ENCODE measurements at regions not wholly inside any gene's neighbourhood (a gene's known extent, or its start where the extent isn't known, plus 50 kb on each side); places are given as distances from the start of the nearest gene placed in this dataset.

DNA sequence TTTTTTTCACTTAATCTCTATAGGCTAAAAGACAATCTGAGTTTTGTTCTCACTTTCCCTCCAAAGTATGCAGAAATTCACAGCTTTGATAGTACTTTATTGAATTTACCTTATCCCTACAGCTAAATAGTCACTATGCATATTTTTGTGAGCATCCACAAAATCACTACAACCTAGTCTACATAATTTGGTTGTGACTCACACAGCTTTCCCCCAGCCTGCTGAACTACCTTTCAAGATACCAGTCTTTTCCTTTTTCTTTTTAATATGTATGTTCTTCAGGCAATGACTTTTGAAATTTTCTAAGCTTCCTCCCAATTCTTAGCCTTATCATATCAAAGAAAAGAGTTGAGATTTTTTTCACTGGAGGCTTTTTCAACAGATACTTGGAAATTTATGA is 347.3 kb upstream of the CDH6 start:
- TF ChIP-seq POLR2A (IDR thresholded peaks at IDR 0.05), result no peak
- no peak for TF ChIP-seq POLR2AphosphoS5 (IDR thresholded peaks at IDR 0.05)
- no peak for TF ChIP-seq EP300 (IDR thresholded peaks at IDR 0.05; ENCODE audit: low read depth)
- TF ChIP-seq, protein P1, sequence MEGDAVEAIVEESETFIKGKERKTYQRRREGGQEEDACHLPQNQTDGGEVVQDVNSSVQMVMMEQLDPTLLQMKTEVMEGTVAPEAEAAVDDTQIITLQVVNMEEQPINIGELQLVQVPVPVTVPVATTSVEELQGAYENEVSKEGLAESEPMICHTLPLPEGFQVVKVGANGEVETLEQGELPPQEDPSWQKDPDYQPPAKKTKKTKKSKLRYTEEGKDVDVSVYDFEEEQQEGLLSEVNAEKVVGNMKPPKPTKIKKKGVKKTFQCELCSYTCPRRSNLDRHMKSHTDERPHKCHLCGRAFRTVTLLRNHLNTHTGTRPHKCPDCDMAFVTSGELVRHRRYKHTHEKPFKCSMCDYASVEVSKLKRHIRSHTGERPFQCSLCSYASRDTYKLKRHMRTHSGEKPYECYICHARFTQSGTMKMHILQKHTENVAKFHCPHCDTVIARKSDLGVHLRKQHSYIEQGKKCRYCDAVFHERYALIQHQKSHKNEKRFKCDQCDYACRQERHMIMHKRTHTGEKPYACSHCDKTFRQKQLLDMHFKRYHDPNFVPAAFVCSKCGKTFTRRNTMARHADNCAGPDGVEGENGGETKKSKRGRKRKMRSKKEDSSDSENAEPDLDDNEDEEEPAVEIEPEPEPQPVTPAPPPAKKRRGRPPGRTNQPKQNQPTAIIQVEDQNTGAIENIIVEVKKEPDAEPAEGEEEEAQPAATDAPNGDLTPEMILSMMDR (IDR thresholded peaks at IDR 0.05), result no peak
- no peak for DNase-seq
- in situ Hi-C loops (cut with MboI; ENCODE audit: low pct_ligation_motif_present in 1 of 4, low pct_unique_long_range_greater_than_20kb in 1 of 4, low sequenced_read_pairs in 3 of 4) (no loop called here), intact Hi-C loops (cut with DNase I; ENCODE audit: low total_unique reads) (no loop called here)
- H3K4me1 ChIP-seq, result no peaks in the 10 kb centered on the region
- no peaks in the 10 kb centered on the region for H3K27me3 ChIP-seq
- H3K27ac ChIP-seq, result no peak overlapping the region
- no peaks in the 10 kb centered on the region for H3K9me3 ChIP-seq
- no peak overlapping the region for H3K4me3 ChIP-seq
- no peaks in the 10 kb centered on the region for H3K36me3 ChIP-seq

- Histone ChIP-seq H3K9me3 (no peaks in the 10 kb centered on the region), H3K36me3 (no peaks in the 10 kb centered on the region), H3K4me3 (no peak overlapping the region), H3K27ac (no peak overlapping the region), H3K27me3 (no peaks in the 10 kb centered on the region), H3K4me1 (no peaks in the 10 kb centered on the region)
- no peak for DNase-seq
- 36 to 56% methylated on average over 2 of the region's 2 CpGs for WGBS, 2 donors (ENCODE audit: low coverage in 1 of 2)
- intact Hi-C loops (cut with DNase I; ENCODE audit: low total_unique reads), result no loop called here
- in situ Hi-C loops (cut with MboI; ENCODE audit: low pct_ligation_motif_present in 1 of 4, low pct_unique_long_range_greater_than_20kb in 1 of 4, low sequenced_read_pairs in 3 of 4), result no loop called here
- TF ChIP-seq POLR2AphosphoS5 (IDR thresholded peaks at IDR 0.05), result no peak
- TF ChIP-seq POLR2A (IDR thresholded peaks at IDR 0.05), result no peak
- TF ChIP-seq, protein P1 (IDR thresholded peaks at IDR 0.05), result no peak
- TF ChIP-seq EP300 (IDR thresholded peaks at IDR 0.05; ENCODE audit: low read depth), result no peak
Observed at GRCh38 chr5:30845194-30845593, 348.3 kb upstream of the CDH6 start.

- no peak for TF ChIP-seq POLR2AphosphoS5 (IDR thresholded peaks at IDR 0.05)
- TF ChIP-seq EP300 (IDR thresholded peaks at IDR 0.05; ENCODE audit: low read depth), result no peak
- TF ChIP-seq POLR2A (IDR thresholded peaks at IDR 0.05), result no peak
- TF ChIP-seq, protein P1 (IDR thresholded peaks at IDR 0.05), result no peak
- DNase-seq, result no peak
- H3K36me3 ChIP-seq, result no peaks in the 10 kb centered on the region
- no peaks in the 10 kb centered on the region for H3K27me3 ChIP-seq
- no peaks in the 10 kb centered on the region for H3K4me1 ChIP-seq
- H3K4me3 ChIP-seq, result no peak overlapping the region
- WGBS, 2 donors (ENCODE audit: low coverage in 1 of 2), result 87 to 92% methylated on average over 5 of the region's 5 CpGs
- intact Hi-C loops (cut with DNase I; ENCODE audit: low total_unique reads) (no loop called here), in situ Hi-C loops (cut with MboI; ENCODE audit: low pct_ligation_motif_present in 1 of 4, low pct_unique_long_range_greater_than_20kb in 1 of 4, low sequenced_read_pairs in 3 of 4) (no loop called here)
- H3K9me3 ChIP-seq, result no peaks in the 10 kb centered on the region
- no peak overlapping the region for H3K27ac ChIP-seq
Observed at GRCh38 chr5:30843541-30843940, 349.9 kb upstream of the CDH6 start.

GRCh38 chr5:30839956-30840355 is 353.5 kb upstream of the CDH6 start:
- 50 to 72% methylated on average over 3 of the region's 3 CpGs for WGBS, 2 donors (ENCODE audit: low coverage in 1 of 2)
- in situ Hi-C loops (cut with MboI; ENCODE audit: low pct_ligation_motif_present in 1 of 4, low pct_unique_long_range_greater_than_20kb in 1 of 4, low sequenced_read_pairs in 3 of 4) (no loop called here), intact Hi-C loops (cut with DNase I; ENCODE audit: low total_unique reads) (no loop called here)
- H3K9me3 ChIP-seq, result no peaks in the 10 kb centered on the region
- TF ChIP-seq, protein P1 (IDR thresholded peaks at IDR 0.05), result no peak
- TF ChIP-seq POLR2AphosphoS5 (IDR thresholded peaks at IDR 0.05), result no peak
- TF ChIP-seq POLR2A (IDR thresholded peaks at IDR 0.05), result no peak
- no peak for TF ChIP-seq EP300 (IDR thresholded peaks at IDR 0.05; ENCODE audit: low read depth)
- H3K36me3 ChIP-seq, result no peaks in the 10 kb centered on the region
- no peaks in the 10 kb centered on the region for H3K4me1 ChIP-seq
- no peaks in the 10 kb centered on the region for H3K27me3 ChIP-seq
- no peak overlapping the region for H3K4me3 ChIP-seq
- no peak for DNase-seq
- no peak overlapping the region for H3K27ac ChIP-seq
